ENCODE measurements at regions not wholly inside any gene's neighbourhood (a gene's known extent, or its start where the extent isn't known, plus 50 kb on each side); places are given as distances from the start of the nearest gene placed in this dataset.
"Not testable (repeated sequence)": the region's sequence is repeated elsewhere in the genome, so short reads cannot be mapped to it uniquely, and the experiment has no call there.

DNA sequence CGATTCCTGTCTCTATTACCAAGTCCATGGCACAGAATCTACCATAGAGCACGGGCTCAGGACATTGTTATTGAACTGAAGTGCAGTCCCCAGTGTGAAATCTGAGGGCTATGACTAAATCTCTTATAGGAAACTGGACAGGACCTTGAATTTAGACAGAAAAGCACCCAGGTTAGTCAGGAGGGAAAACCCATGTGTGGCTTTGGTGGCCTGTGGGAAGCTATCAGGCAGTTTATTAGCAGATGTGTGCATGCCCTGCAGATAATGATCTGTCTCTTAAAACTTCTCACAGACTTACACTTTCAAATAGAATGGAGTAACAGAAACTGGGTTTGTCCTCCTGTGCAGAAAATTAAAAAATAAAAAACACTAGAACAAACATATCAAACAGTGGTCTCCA, 610.0 kb upstream of the RAB6C start:
- no peak for DNase-seq

DNA sequence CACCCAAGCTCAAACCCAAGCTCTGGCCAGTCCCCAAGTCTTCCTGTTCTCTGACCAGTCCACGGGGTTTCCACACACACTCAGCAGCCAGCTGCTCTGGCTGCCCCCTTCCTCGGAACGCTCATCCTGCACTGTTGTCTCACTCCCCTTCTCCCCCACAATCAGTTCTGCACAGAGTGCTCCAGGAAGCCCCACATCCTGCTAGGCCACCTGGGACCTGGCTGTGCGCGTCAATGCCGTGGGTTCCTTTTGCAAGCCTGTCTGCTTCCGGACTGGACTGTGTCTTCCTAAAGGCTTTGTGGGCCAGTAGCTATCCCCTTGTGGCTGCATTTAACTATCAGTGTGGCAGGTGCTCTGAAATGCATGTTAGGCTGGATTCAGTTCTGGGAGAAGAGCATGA, 605.0 kb upstream of the RAB6C start:
- DNase-seq, result no peak

- no peak for DNase-seq
Observed at GRCh38 chr2:129375632-129376425, 603.6 kb upstream of the RAB6C start.

GRCh38 chr2:129376426-129377077, 602.9 kb upstream of the RAB6C start:
- no peak for DNase-seq

DNA sequence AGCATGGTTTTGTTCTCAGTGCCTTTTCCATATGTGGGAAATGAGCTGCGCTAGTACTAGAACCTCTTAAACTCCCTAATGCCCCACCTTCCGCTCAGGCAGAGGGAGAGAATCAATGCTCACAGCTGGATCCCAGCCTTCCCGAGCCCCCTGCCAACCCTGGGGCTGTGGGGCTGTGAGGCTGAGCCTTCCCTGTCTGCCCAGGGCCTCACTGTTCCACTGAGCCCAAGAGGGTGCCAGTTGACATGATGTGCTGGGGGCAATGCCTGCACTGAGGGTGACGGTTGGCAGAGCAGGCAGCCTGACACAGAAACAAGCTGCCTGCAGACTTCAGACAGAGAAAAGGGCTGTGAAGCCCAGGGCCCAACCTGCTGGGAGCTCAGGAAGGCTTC, 602.4 kb upstream of the RAB6C start:
- DNase-seq, result no peak

- DNase-seq, result no peak
Observed at GRCh38 chr2:129378186-129378585, 601.3 kb upstream of the RAB6C start.

- no peak for DNase-seq
Observed at GRCh38 chr2:129379411-129379810, 600.1 kb upstream of the RAB6C start.

DNA sequence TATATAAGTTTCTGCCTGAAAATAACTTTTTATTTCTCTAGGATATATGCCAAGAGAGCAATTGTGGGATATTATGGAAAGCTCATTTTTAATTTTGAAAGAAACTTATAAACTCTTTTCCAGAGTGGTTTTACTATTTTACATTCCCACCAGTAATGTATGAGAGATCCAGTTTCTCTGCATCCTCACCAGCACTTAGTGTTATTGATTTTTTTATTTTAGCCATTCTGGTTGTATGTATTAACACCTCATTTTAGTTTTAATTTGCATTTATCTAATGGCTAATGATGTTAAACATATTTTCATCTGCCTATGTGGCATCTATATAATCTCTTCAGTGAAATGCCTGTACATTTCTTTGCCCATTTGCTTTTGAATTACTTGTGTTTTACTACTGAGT, 597.7 kb upstream of the RAB6C start:
- no peak for DNase-seq

GRCh38 chr2:129388870-129389269, 590.6 kb upstream of the RAB6C start:
- DNase-seq, result no peak

DNA sequence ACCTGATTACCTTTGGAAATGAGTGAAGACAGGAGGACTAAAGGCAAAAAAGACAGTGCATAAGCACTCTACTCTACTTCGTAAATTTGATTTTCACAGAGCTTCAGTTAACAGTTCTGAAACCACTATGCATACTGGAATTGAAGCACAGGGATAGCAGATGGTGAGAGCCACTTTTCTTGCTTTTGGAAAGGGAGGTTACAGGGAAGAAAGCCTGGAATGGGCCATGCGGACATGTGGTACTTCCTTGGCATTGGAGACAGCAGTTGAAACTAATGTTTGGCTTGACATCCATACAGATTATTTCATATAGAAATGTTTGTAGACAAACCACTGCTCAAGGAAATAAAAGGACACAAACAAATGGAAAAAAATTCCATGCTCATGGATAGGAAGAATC, 585.6 kb upstream of the RAB6C start:
- no peak for DNase-seq

- DNase-seq, result no peak
Observed at GRCh38 chr2:129396980-129397599, 582.4 kb upstream of the RAB6C start.

DNA sequence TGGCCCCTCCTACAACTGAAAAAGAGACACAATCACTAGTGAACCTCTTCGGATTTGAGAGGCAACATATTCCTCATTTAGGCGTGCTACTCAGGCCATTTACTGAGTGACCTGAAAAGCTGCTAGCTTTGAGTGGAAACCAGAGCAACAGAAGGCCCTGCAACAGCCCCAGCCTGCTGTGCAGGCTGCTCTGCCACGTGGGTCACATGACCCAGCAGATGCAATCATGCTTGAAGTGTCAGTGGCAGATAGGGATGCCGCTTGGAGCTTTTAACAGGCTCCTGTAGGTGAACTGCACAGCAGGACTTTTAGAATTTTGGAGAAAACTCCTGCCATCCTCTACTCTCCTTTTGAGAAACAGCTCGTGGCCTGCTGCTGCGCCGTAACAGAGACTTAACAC, 578.6 kb upstream of the RAB6C start:
- DNase-seq, result no peak

- DNase-seq, result no peak
Observed at GRCh38 chr2:129402076-129402475, 577.4 kb upstream of the RAB6C start.

GRCh38 chr2:129404000-129404685, 575.3 kb upstream of the RAB6C start:
- no peak for DNase-seq

DNA sequence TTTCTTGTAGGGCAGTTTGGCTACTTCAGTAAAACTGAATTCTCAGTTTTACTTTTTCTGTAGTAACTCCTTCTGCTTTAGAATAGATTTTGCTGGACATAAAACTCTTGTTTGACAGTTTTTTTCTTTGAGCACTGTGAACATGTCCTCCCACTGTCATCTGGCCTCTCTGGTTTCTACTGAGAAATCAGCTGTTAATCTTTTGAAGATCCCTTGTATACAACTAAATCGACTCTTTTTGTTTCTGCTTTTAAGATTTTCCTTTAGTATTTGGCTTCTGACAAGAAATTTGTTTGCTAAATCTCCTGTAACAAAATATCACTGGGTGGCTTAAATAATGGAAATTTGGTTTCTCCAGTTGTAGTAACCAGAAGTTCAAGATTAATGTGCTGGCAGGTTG, 570.9 kb upstream of the RAB6C start:
- DNase-seq, result no peak

DNA sequence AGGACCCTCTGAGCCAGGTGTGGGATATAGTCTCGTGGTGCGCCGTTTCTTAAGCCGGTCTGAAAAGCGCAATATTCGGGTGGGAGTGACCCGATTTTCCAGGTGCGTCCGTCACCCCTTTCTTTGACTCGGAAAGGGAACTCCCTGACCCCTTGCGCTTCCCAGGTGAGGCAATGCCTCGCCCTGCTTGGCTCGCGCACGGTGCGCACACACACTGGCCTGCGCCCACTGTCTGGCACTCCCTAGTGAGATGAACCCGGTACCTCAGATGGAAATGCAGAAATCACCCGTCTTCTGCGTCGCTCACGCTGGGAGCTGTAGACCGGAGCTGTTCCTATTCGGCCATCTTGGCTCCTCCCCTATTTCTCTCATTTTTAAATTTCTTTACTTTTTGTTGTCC, 562.4 kb upstream of the RAB6C start:
- not testable (repeated sequence) for DNase-seq

DNA sequence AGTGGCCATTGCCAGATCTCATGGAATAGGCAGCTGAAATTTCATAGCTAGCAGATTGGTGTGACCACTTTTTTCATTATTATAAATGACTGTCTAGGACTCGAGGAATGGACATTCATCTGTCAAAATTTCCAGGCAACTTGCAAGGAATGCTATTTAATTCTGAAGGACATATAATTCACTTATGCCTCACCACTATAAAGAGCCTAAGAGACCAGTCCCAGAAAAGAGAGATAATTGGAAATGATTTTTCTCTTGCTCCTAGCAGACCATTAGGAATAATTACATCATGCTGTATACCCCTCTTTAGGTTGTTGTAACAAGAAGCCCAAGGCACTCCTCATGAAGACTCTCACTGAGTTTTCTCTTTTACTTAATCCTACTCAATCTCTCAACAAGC, 557.4 kb upstream of the RAB6C start:
- no peak for DNase-seq

DNA sequence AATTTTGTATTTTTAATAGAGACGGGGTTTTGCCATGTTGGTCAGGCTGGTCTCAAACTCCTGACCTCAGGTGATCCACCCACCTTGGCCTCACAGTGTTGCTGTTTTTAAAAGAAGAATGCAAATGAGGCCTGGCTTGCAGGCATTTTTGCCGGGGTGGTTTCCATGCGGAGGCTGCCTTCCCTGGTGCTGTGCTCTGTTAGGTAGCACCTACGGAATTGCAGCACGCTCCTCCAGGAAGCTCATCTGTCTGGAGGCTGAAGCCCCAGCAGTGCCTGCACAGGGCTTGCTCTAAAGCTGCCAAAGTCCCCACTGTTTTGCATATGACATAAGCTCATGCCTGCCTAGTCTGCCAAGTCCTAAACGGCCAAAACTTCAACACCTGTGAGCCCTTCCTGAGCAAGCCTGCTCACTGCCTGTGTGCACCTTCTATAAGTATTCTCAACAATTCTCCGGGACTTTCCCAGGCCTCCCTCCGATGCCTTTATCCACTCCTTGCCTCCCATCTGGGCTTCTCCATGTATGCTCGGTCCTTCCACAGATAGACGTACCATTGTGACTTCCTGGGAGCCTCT, 551.3 kb upstream of the RAB6C start:
- DNase-seq, result no peak

- no peak for DNase-seq
Observed at GRCh38 chr2:129430911-129431310, 548.6 kb upstream of the RAB6C start.

- no peak for DNase-seq
Observed at GRCh38 chr2:129431881-129432280, 547.6 kb upstream of the RAB6C start.

DNA sequence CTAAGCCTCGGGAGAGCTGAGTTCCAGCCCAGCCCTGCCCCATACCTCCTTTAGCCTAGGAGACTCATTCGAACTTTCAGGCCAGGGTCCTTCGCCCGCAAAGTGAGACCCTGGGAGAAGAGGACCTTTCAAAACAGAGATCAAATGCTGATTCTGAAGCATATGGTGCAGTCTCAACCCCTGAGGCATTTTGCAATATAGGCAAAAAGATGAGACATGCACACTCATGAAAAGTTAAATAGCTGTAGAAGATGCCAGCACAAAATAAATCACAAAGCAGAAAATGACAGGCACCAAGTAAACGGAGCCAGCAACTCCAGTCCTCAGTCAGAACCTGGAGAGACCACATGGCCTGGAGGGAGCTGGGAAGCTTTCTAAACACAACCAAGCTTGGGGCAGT, 542.7 kb upstream of the RAB6C start:
- no peak for DNase-seq

DNA sequence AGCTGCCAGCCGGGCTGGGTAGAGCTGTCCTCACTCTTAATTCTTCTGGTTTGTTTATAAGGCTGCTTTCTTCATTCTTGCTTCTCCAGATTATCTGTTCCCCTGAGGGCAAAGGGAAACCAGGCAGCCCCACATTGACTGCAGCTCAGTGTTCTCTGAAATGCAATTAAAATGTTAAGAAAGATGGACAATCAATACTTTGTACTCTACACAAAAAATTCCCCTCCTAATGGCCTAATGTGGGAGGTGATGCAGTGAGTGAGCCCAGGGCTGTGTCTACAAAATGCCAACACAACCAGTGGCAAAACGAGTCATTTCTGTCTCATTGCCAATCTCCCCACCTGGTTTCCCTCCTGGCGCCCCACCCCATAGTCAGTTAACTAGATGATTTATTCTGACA, 541.7 kb upstream of the RAB6C start:
- DNase-seq, result no peak

GRCh38 chr2:129438501-129439057, 540.9 kb upstream of the RAB6C start:
- no peak for DNase-seq

Measured in activated CD8-positive, alpha-beta memory T cell treated with anti-CD3 and anti-CD28 coated beads, Interleukin-2, amount 50 U/mL, for 48 hours (primary cell).